ENCODE measurements at regions not wholly inside any gene's neighbourhood (a gene's known extent, or its start where the extent isn't known, plus 50 kb on each side); places are given as distances from the start of the nearest gene placed in this dataset.

GRCh38 chr3:64417816-64418215 lies 192.6 kb upstream of the PRICKLE2 start:
- no peak overlapping the region for H3K27ac ChIP-seq (ENCODE audit: low read depth, low read length, poor library complexity, severe bottlenecking)
- no peaks in the 10 kb centered on the region for H3K4me1 ChIP-seq (ENCODE audit: insufficient read depth, low read length, poor library complexity, severe bottlenecking)
- DNase-seq (ENCODE audit: low spot score), result no peak
- no peaks in the 10 kb centered on the region for H3K9me2 ChIP-seq (ENCODE audit: insufficient read depth, low read length)
- H4K20me1 ChIP-seq (ENCODE audit: insufficient read depth, low read length), result no peaks in the 10 kb centered on the region
- intact Hi-C loops (cut with micrococcal nuclease; ENCODE audit: unreplicated experiment), result no loop called here
- H3K4me2 ChIP-seq (ENCODE audit: low read length), result no peak overlapping the region
- BruUV-seq (replicated peaks), result no TSS peak
- no peak overlapping the region for H2AFZ ChIP-seq (ENCODE audit: low read length)
- H3K79me2 ChIP-seq (ENCODE audit: insufficient read depth, low read depth, low read length), result no peaks in the 10 kb centered on the region
- ChIA-PET CTCF (ENCODE audit: unreplicated experiment) (no interaction called here), POLR2A (interaction anchor here (0.7 kb wide), 1 partner anchor 796 kb away, joined by 5 read pairs; no protein-coding TSS in a partner anchor)
- H3K4me3 ChIP-seq (ENCODE audit: low read depth, low read length, poor library complexity, severe bottlenecking), result no peak overlapping the region
- no peaks in the 10 kb centered on the region for H3K9me3 ChIP-seq (ENCODE audit: low read length)
- TF ChIP-seq EZH2phosphoT487 (IDR thresholded peaks at IDR 0.05; ENCODE audit: borderline replicate concordance, low read depth, low read length), result no peak
- no peak for TF ChIP-seq CTCF (conservative IDR thresholded peaks at IDR 0.05; ENCODE audit: low read length)
- no peaks in the 10 kb centered on the region for H3K36me3 ChIP-seq (ENCODE audit: insufficient read depth, low read length)

- no TSS peak for BruUV-seq (replicated peaks)
- Histone ChIP-seq H3K4me1 (ENCODE audit: insufficient read depth, low read length, poor library complexity, severe bottlenecking) (no peaks in the 10 kb centered on the region), H3K4me3 (ENCODE audit: low read depth, low read length, poor library complexity, severe bottlenecking) (no peak overlapping the region), H3K79me2 (ENCODE audit: insufficient read depth, low read depth, low read length) (no peaks in the 10 kb centered on the region), H2AFZ (ENCODE audit: low read length) (no peak overlapping the region), H3K4me2 (ENCODE audit: low read length) (no peak overlapping the region), H3K27ac (ENCODE audit: low read depth, low read length, poor library complexity, severe bottlenecking) (no peak overlapping the region), H4K20me1 (ENCODE audit: insufficient read depth, low read length) (no peaks in the 10 kb centered on the region), H3K36me3 (ENCODE audit: insufficient read depth, low read length) (no peaks in the 10 kb centered on the region), H3K9me2 (ENCODE audit: insufficient read depth, low read length) (no peaks in the 10 kb centered on the region), H3K9me3 (ENCODE audit: low read length) (no peaks in the 10 kb centered on the region)
- intact Hi-C loops (cut with micrococcal nuclease; ENCODE audit: unreplicated experiment), result no loop called here
- POLR2A ChIA-PET, result interaction anchor here (0.6 kb wide), 1 partner anchor 177 kb away, joined by 3 read pairs; no protein-coding TSS in a partner anchor
- no peak for TF ChIP-seq EZH2phosphoT487 (IDR thresholded peaks at IDR 0.05; ENCODE audit: borderline replicate concordance, low read depth, low read length)
- TF ChIP-seq CTCF (conservative IDR thresholded peaks at IDR 0.05; ENCODE audit: low read length), result no peak
- CTCF ChIA-PET (ENCODE audit: unreplicated experiment), result no interaction called here
- no peak for DNase-seq (ENCODE audit: low spot score)
These were observed 188.8 kb upstream of the PRICKLE2 start for GRCh38 chr3:64414043-64414442.

- no peak overlapping the region for H2AFZ ChIP-seq (ENCODE audit: low read length)
- H3K36me3 ChIP-seq (ENCODE audit: insufficient read depth, low read length), result no peaks in the 10 kb centered on the region
- intact Hi-C loops (cut with micrococcal nuclease; ENCODE audit: unreplicated experiment), result no loop called here
- no peak overlapping the region for H3K27ac ChIP-seq (ENCODE audit: low read depth, low read length, poor library complexity, severe bottlenecking)
- no peaks in the 10 kb centered on the region for H4K20me1 ChIP-seq (ENCODE audit: insufficient read depth, low read length)
- no peak overlapping the region for H3K4me2 ChIP-seq (ENCODE audit: low read length)
- H3K79me2 ChIP-seq (ENCODE audit: insufficient read depth, low read depth, low read length), result no peaks in the 10 kb centered on the region
- CTCF ChIA-PET (ENCODE audit: unreplicated experiment), result no interaction called here
- no peaks in the 10 kb centered on the region for H3K9me2 ChIP-seq (ENCODE audit: insufficient read depth, low read length)
- POLR2A ChIA-PET, result no interaction called here
- no peak for DNase-seq (ENCODE audit: low spot score)
- no peaks in the 10 kb centered on the region for H3K9me3 ChIP-seq (ENCODE audit: low read length)
- BruUV-seq (replicated peaks), result no TSS peak
- TF ChIP-seq CTCF (conservative IDR thresholded peaks at IDR 0.05; ENCODE audit: low read length) (no peak), EZH2phosphoT487 (IDR thresholded peaks at IDR 0.05; ENCODE audit: borderline replicate concordance, low read depth, low read length) (no peak)
- no peaks in the 10 kb centered on the region for H3K4me1 ChIP-seq (ENCODE audit: insufficient read depth, low read length, poor library complexity, severe bottlenecking)
- no peak overlapping the region for H3K4me3 ChIP-seq (ENCODE audit: low read depth, low read length, poor library complexity, severe bottlenecking)
These were observed 185.8 kb upstream of the PRICKLE2 start for GRCh38 chr3:64411101-64411500.
